ENCODE measurements at regions not wholly inside any gene's neighbourhood (a gene's known extent, or its start where the extent isn't known, plus 50 kb on each side); places are given as distances from the start of the nearest gene placed in this dataset.
A peak's percentile ranks its signal among the peaks of the same experiment; 100 is the strongest.
"Not testable (repeated sequence)": the region's sequence is repeated elsewhere in the genome, so short reads cannot be mapped to it uniquely, and the experiment has no call there.

DNA sequence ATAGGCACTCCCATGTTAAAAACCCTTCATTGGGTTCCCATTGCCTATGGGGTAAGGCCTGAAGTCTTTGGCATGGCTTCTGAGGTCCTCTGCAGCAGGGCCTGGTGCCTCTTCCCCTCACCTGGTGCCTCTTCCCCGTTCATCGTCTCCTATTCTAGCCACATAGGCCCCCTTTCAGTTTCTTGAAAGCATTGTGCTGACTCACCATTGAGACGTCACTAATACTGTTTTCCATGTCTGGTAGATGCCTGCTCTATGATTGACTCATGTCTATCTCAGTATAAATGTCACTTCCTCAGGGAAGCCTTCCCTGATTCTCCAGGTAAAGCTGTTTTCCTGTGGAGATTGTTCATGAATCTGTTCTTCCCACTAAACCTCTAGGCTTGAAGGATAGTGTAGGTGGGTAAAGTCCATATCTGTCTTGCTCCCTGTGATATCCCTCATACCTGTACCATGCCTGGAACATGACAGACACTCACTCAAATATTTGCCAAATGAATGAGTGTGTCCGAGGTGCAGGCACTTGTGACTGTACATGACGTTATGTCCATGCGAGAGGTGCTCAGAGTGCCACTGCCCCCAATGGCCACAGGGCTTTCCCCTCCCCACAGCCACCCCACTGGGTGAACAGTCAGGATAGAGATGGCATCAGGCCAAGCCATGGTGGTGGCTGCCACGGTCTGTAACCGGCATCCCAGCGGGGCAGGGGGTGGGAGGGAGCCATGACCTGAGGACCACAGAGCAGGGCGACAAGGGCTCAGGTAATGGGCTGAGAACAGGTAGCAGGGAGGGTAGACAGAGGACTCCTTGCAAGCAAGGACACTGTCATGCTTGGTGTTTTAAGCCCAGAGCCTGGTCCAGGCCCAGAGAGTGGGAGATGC, 85.2 kb upstream of the FAM20A start:
- Histone ChIP-seq H3K27ac (no peak overlapping the region), H3K4me3 (no peak overlapping the region), H3K4me1 (replicated peaks in 1 of 2) (peaks cover 3 to 5% of the 10 kb centered on the region in 2 donors)
- ATAC-seq (replicated peaks in 6 of 8), result no peak
- 71 to 100% (median 100%) methylated on average over 1 to 5 of the region's 10 CpGs; no CpG with 5 or more reads in 2 of the 10 experiments for WGBS, 10 experiments
- in situ Hi-C loops (cut with MboI; ENCODE audit: low pct_unique_long_range_greater_than_20kb in 2 of 9, low sequenced_read_pairs in 9 of 9, unreplicated experiment in 9 of 9), result no loop called here

DNA sequence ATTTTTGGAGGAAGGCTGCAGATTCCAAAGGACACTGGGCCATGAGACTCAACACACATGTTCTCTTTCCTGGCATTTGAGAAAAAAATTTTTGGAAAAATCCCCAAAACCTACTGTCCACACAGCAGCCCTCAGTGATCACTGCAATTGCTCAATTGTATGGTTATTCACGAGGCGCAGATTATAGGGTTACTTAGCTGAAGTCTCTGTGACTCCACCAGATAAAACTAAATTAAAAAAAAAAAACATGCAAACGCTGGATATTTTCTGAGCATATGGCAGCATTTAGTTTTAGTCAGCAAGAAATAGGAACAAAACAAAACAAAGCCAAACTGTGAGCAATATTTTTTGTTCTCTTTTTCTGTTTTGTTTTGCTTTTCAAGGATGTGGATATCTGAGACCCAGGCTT, 83.8 kb upstream of the FAM20A start:
- Histone ChIP-seq H3K27ac (no peak overlapping the region), H3K4me1 (replicated peaks in 1 of 2) (peaks cover 3 to 5% of the 10 kb centered on the region in 2 donors), H3K4me3 (no peak overlapping the region)
- in situ Hi-C loops (cut with MboI; ENCODE audit: low pct_unique_long_range_greater_than_20kb in 2 of 9, low sequenced_read_pairs in 9 of 9, unreplicated experiment in 9 of 9), result no loop called here
- ATAC-seq (replicated peaks in 6 of 8), result no peak
- 9 to 100% (median 87%) methylated on average over 1 to 3 of the region's 3 CpGs for WGBS, 10 experiments

DNA sequence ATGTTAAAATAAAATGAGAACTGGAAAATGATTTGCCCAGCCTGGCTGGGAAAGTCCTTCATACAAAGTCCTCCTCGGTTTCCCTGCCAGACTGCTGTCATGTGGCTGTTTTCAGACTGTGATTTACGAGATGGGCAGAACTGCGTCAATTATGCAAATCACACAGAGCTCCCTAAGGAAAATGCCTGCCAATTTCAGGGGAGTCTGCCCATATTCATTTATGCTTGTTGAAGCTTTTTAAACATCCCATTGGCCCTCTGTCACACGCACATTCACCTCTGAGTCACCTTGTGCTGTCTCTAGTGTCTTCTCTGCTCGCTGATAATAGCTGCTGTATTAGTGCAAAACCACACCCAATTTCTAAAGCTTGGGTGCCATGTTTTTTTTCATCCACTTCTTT, 81.7 kb upstream of the FAM20A start:
- peak; percentile 51 to 100 (median 97) for ATAC-seq (replicated peaks in 6 of 8)
- no peak overlapping the region for H3K4me3 ChIP-seq
- no peak overlapping the region for H3K27ac ChIP-seq
- 0 to 80% (median 49%) methylated on average over 1 to 5 of the region's 5 CpGs; no CpG with 5 or more reads in 2 of the 10 experiments for WGBS, 10 experiments
- peaks cover 3 to 5% of the 10 kb centered on the region in 2 donors for H3K4me1 ChIP-seq (replicated peaks in 1 of 2)
- in situ Hi-C loops (cut with MboI; ENCODE audit: low pct_unique_long_range_greater_than_20kb in 2 of 9, low sequenced_read_pairs in 9 of 9, unreplicated experiment in 9 of 9), result no loop called here

GRCh38 chr17:68679882-68680281, 78.7 kb upstream of the FAM20A start:
- Histone ChIP-seq H3K27ac (no peak overlapping the region), H3K4me3 (no peak overlapping the region), H3K4me1 (replicated peaks in 1 of 2) (peaks cover 3 to 5% of the 10 kb centered on the region in 2 donors)
- in situ Hi-C loops (cut with MboI; ENCODE audit: low pct_unique_long_range_greater_than_20kb in 2 of 9, low sequenced_read_pairs in 9 of 9, unreplicated experiment in 9 of 9), result no loop called here
- no peak for ATAC-seq (replicated peaks in 6 of 8)
- WGBS, 10 experiments, result 60 to 100% (median 90%) methylated on average over 1 of the region's 1 CpG; no CpG with 5 or more reads in 6 of the 10 experiments

DNA sequence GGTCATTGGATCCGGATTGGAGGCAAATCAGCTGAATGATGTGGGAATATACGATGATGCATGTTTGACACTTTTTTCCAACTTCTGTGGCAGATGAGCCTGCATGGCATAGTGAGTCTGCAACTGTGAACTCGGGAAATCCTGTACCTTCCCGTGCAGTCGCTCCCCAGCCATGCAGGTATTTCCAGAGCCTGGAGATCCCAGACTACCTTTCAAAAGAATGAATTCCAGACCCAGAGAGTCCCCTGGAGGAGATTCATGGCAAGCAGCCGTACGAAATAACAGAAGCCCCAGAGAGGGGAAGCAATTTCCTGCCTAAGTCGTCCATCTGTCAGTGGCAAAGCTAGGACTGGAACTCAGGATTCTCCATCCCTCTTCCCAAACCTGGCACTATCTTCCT, 75.7 kb upstream of the FAM20A start:
- no peaks in the 10 kb centered on the region for H3K4me1 ChIP-seq (replicated peaks in 1 of 2)
- in situ Hi-C loops (cut with MboI; ENCODE audit: low pct_unique_long_range_greater_than_20kb in 2 of 9, low sequenced_read_pairs in 9 of 9, unreplicated experiment in 9 of 9), result no loop called here
- ATAC-seq (replicated peaks in 6 of 8), result no peak
- no peak overlapping the region for H3K27ac ChIP-seq
- 20 to 90% (median 72%) methylated on average over 1 to 8 of the region's 8 CpGs; no CpG with 5 or more reads in 2 of the 10 experiments for WGBS, 10 experiments
- H3K4me3 ChIP-seq, result no peak overlapping the region

GRCh38 chr17:68675723-68676122, 74.6 kb upstream of the FAM20A start:
- Histone ChIP-seq H3K4me3 (no peak overlapping the region), H3K4me1 (replicated peaks in 1 of 2) (peaks cover 4 to 5% of the 10 kb centered on the region in 2 donors), H3K27ac (no peak overlapping the region)
- in situ Hi-C loops (cut with MboI; ENCODE audit: low pct_unique_long_range_greater_than_20kb in 2 of 9, low sequenced_read_pairs in 9 of 9, unreplicated experiment in 9 of 9), result no loop called here
- WGBS, 10 experiments, result 20 to 88% (median 62%) methylated on average over 1 to 5 of the region's 5 CpGs; no CpG with 5 or more reads in 2 of the 10 experiments
- no peak for ATAC-seq (replicated peaks in 6 of 8)

DNA sequence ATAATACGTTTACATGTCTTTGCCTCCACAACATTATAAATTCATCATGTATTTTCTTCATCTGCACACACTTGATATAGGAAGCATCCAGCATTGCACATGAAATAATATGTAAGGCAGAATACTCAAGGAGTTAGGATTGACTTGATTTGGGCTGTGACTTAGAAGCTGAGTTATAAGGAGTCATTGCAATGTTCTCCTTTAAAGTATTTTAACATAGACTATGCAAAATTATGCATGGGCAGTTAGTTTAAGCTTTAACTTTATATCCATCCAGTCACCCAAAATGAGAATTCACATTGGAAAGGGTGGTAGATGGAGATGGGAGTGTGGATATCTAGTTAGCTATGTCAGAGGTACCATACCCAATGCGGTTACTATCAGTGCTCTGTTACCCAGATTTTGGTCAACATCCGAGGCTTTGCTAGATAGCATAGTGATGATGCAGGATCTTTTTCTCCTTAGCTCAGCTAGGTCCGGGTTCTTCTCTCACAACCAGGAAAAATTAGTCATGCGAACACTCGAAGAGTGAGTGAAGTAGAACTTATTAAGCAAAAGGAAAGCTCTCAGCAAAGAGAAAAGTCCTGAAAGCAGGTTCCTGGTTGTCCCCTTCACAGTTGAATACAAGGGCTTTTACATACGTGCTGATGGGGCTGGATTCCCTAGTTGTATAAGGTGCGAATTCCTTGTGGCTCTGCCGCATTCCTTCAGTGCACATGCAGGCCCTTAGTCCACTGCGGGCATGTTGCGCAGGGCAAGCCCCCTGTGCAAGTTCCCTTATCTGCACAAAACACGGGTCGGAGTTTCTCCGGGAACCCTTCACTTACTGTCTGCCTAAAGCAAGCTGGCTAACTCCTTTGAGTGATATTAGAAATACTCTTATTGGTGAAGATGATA, 73.1 kb upstream of the FAM20A start:
- ATAC-seq (replicated peaks in 6 of 8), result peak in 3 of 8 experiments; percentile 61 to 84 (median 81)
- in situ Hi-C loops (cut with MboI; ENCODE audit: low pct_unique_long_range_greater_than_20kb in 2 of 9, low sequenced_read_pairs in 9 of 9, unreplicated experiment in 9 of 9), result no loop called here
- no peak overlapping the region for H3K27ac ChIP-seq
- H3K4me3 ChIP-seq, result no peak overlapping the region
- peaks cover 9% of the 10 kb centered on the region in 2 donors for H3K4me1 ChIP-seq (replicated peaks in 1 of 2)
- 58 to 100% (median 80%) methylated on average over 1 to 12 of the region's 14 CpGs for WGBS, 10 experiments

GRCh38 chr17:68670967-68671693, 70.0 kb upstream of the FAM20A start:
- Histone ChIP-seq H3K4me1 (replicated peaks in 1 of 2) (peaks cover 9% of the 10 kb centered on the region in 2 donors), H3K27ac (no peak overlapping the region), H3K4me3 (no peak overlapping the region)
- WGBS, 10 experiments, result 25 to 80% (median 56%) methylated on average over 1 to 7 of the region's 7 CpGs
- ATAC-seq (replicated peaks in 6 of 8), result peak in 5 of 8 experiments; percentile 82 to 87 (median 86)
- in situ Hi-C loops (cut with MboI; ENCODE audit: low pct_unique_long_range_greater_than_20kb in 2 of 9, low sequenced_read_pairs in 9 of 9, unreplicated experiment in 9 of 9), result no loop called here

DNA sequence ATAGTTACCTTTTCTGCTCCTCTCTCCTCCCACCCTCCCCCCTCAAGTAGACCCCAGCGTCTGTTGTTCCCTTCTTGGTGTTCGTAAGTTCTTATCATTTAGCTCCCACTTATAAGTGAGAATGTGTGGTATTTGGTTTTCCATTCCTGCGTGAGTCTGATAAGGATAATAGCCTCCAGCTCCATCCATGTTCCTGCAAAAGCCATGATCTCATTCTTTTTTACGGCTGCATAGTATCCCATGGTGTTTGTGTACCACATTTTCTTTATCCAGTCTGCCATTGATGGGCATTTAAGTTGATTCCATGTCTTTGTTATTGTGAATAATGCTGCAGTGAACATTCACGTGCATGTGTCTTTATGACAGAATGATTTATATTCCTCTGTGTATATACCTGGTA, 65.3 kb upstream of the FAM20A start:
- in situ Hi-C loops (cut with MboI; ENCODE audit: low pct_unique_long_range_greater_than_20kb in 2 of 9, low sequenced_read_pairs in 9 of 9, unreplicated experiment in 9 of 9), result not testable (repeated sequence)
- 50 to 100% (median 71%) methylated on average over 1 to 5 of the region's 5 CpGs; no CpG with 5 or more reads in 1 of the 10 experiments for WGBS, 10 experiments

GRCh38 chr17:68665373-68665772, 64.2 kb upstream of the FAM20A start:
- no peak for ATAC-seq (replicated peaks in 6 of 8)
- in situ Hi-C loops (cut with MboI; ENCODE audit: low pct_unique_long_range_greater_than_20kb in 2 of 9, low sequenced_read_pairs in 9 of 9, unreplicated experiment in 9 of 9), result no loop called here
- 90 to 100% (median 100%) methylated on average over 1 of the region's 1 CpG; no CpG with 5 or more reads in 7 of the 10 experiments for WGBS, 10 experiments
- H3K4me3 ChIP-seq, result no peak overlapping the region
- H3K27ac ChIP-seq, result no peak overlapping the region
- H3K4me1 ChIP-seq (replicated peaks in 1 of 2), result peaks cover 7 to 9% of the 10 kb centered on the region in 2 donors

More for the DNA sequence above, 65.3 kb upstream of the FAM20A start:
- ATAC-seq (replicated peaks in 6 of 8); H3K27ac ChIP-seq; H3K4me3 ChIP-seq: not testable (repeated sequence)
- H3K4me1 ChIP-seq (replicated peaks in 1 of 2), result peaks cover 9 to 10% of the 10 kb centered on the region in 2 donors

DNA sequence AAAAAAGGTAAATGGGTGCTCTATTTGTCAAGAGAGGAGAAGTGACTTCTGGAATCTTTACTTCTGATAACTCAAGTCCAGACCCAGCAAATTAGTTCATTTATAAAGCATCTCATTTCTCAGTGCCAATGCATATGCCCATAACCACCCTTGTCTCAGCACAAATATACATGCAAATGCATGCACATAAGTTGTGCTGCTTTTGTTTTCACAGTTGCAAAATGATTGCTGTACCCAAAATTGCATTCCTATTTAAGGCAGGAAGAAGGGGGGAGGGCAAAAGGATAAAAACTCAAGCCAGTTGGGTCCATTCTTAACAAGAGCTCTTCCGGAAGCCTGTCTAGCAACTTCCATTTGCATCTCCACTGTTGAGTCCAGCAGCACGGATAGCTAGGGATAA, 61.3 kb upstream of the FAM20A start:
- Histone ChIP-seq H3K27ac (no peak overlapping the region), H3K4me3 (no peak overlapping the region), H3K4me1 (replicated peaks in 1 of 2) (peaks cover 9 to 13% of the 10 kb centered on the region in 2 donors)
- in situ Hi-C loops (cut with MboI; ENCODE audit: low pct_unique_long_range_greater_than_20kb in 2 of 9, low sequenced_read_pairs in 9 of 9, unreplicated experiment in 9 of 9), result no loop called here
- WGBS, 10 experiments, result 0 to 100% (median 66%) methylated on average over 1 to 2 of the region's 2 CpGs; no CpG with 5 or more reads in 2 of the 10 experiments
- ATAC-seq (replicated peaks in 6 of 8), result peak in 3 of 8 experiments; percentile 58 to 96 (median 58)

- no peak overlapping the region for H3K4me3 ChIP-seq
- in situ Hi-C loops (cut with MboI; ENCODE audit: low pct_unique_long_range_greater_than_20kb in 2 of 9, low sequenced_read_pairs in 9 of 9, unreplicated experiment in 9 of 9), result no loop called here
- WGBS, 10 experiments, result 4 to 54% (median 13%) methylated on average over 2 to 4 of the region's 4 CpGs
These were observed 60.9 kb upstream of the FAM20A start for GRCh38 chr17:68662037-68662432.

More at GRCh38 chr17:68662037-68662432, 60.9 kb upstream of the FAM20A start:
- peak in 1 of 8 experiments; percentile 55 for ATAC-seq (replicated peaks in 6 of 8)
- peaks cover 9 to 17% of the 10 kb centered on the region in 2 donors for H3K4me1 ChIP-seq (replicated peaks in 1 of 2)
- H3K27ac ChIP-seq, result no peak overlapping the region
